HG02870 (cell line): ENCODE measurements at regions not wholly inside any gene's neighbourhood (a gene's known extent, or its start where the extent isn't known, plus 50 kb on each side); places are given as distances from the start of the nearest gene placed in this dataset.
A peak's percentile ranks its signal among the peaks of the same experiment; 100 is the strongest.
"Not testable (repeated sequence)": the region's sequence is repeated elsewhere in the genome, so short reads cannot be mapped to it uniquely, and the experiment has no call there.

Experiments
- ATAC-seq: cut with Tn5 transposase; IDR thresholded peaks from one replicate; pipeline ENCODE4 v1.9.1; 2021; ENCODE audit warnings: mild to moderate bottlenecking, moderate library complexity; ENCODE audit not compliant: unreplicated experiment

GRCh38 chr1:25171013-25171412 is 61.3 kb downstream of the SYF2 start:
- not testable (repeated sequence) for ATAC-seq

- ATAC-seq = no peak
Observed at GRCh38 chr1:25170439-25170838, 61.9 kb downstream of the SYF2 start.

GRCh38 chr1:25169610-25170009 is 62.7 kb downstream of the SYF2 start:
- no peak for ATAC-seq

GRCh38 chr1:25169168-25169567 is 63.1 kb downstream of the SYF2 start:
- ATAC-seq = no peak

- no peak for ATAC-seq
Observed at GRCh38 chr1:25168193-25169071, 63.9 kb downstream of the SYF2 start.

GRCh38 chr1:25167269-25168192 is 64.8 kb downstream of the SYF2 start:
- ATAC-seq = no peak

- ATAC-seq = no peak
Observed at GRCh38 chr1:25166847-25167246, 65.5 kb downstream of the SYF2 start.

- ATAC-seq = no peak
Observed at GRCh38 chr1:25163986-25164385, 68.3 kb downstream of the SYF2 start.

GRCh38 chr1:25161981-25162380 is 70.3 kb downstream of the SYF2 start:
- ATAC-seq = no peak

- ATAC-seq = no peak
Observed at GRCh38 chr1:25157846-25158245, 74.5 kb downstream of the SYF2 start.

GRCh38 chr1:25150985-25151495 is 81.3 kb downstream of the SYF2 start:
- ATAC-seq = no peak

- no peak for ATAC-seq
Observed at GRCh38 chr1:25148673-25149300, 83.5 kb downstream of the SYF2 start.

- no peak for ATAC-seq
Observed at GRCh38 chr1:25146451-25146855, 85.8 kb downstream of the SYF2 start.

GRCh38 chr1:25145775-25146393 is 86.4 kb downstream of the SYF2 start:
- ATAC-seq = no peak

GRCh38 chr1:25140073-25140797 is 92.1 kb downstream of the SYF2 start:
- ATAC-seq = peak; percentile 86

GRCh38 chr1:25137521-25138395 is 94.5 kb downstream of the SYF2 start:
- no peak for ATAC-seq

GRCh38 chr1:25137106-25137505 is 95.2 kb downstream of the SYF2 start:
- no peak for ATAC-seq

- ATAC-seq = no peak
Observed at GRCh38 chr1:25135909-25136308, 96.4 kb downstream of the SYF2 start.
